SK-N-SH treated with all-trans-retinoic acid at 6 μM for 48 hours (cell line): ENCODE measurements at regions not wholly inside any gene's neighbourhood (a gene's known extent, or its start where the extent isn't known, plus 50 kb on each side); places are given as distances from the start of the nearest gene placed in this dataset.

Experiments used
- ATAC-seq: fragments of 200-7000 bp; cut with Tn5 transposase; 3 replicates; pipeline ENCODE4 v1.9.1; 2020; ENCODE audit warnings: mild to moderate bottlenecking, moderate library complexity
- ARNTL ChIP-seq: fragments of 450-650 bp; formaldehyde crosslinking; IDR thresholded peaks from 2 replicates; pipeline ENCODE4 v1.5.0; 2020; ENCODE audit warnings: low read depth, mild to moderate bottlenecking, moderate library complexity, borderline replicate concordance
- BACH2 ChIP-seq: fragments of 250-450 bp; sonication (Bioruptor Pico); IDR thresholded peaks from 2 replicates; pipeline ENCODE4 v1.9.0; 2021; ENCODE audit warnings: mild to moderate bottlenecking, borderline replicate concordance
- CREB5 ChIP-seq: fragments of 250-450 bp; sonication (Bioruptor Pico); IDR thresholded peaks from 2 replicates; pipeline ENCODE4 v1.5.1; 2020; ENCODE audit warnings: low read depth, mild to moderate bottlenecking, moderate library complexity
- CSDC2 ChIP-seq: fragments of 250-450 bp; sonication (Bioruptor Pico); IDR thresholded peaks from 2 replicates; pipeline ENCODE4 v1.5.0; 2020; ENCODE audit warnings: mild to moderate bottlenecking, moderate library complexity
- CSRNP3 ChIP-seq: fragments of 250-450 bp; sonication (Bioruptor Pico); IDR thresholded peaks from 2 replicates; pipeline ENCODE4 v1.5.1; 2021; ENCODE audit warnings: mild to moderate bottlenecking, moderate library complexity
- ESRRG ChIP-seq: fragments of 250-450 bp; sonication (Bioruptor Pico); IDR thresholded peaks from 2 replicates; pipeline ENCODE4 v1.6.1; 2021; ENCODE audit warnings: mild to moderate bottlenecking
- GLIS3 ChIP-seq: fragments of 250-450 bp; sonication (Bioruptor Pico); IDR thresholded peaks from 2 replicates; pipeline ENCODE4 v1.5.0; 2020; ENCODE audit warnings: mild to moderate bottlenecking, moderate library complexity
- ISL1 ChIP-seq: fragments of 250-450 bp; sonication (Bioruptor Pico); IDR thresholded peaks from 2 replicates; pipeline ENCODE4 v2.1.2; 2022; ENCODE audit warnings: mild to moderate bottlenecking, moderate library complexity
- OSR1 ChIP-seq: fragments of 250-450 bp; sonication (Bioruptor Pico); IDR thresholded peaks from 2 replicates; pipeline ENCODE4 v1.8.0; 2022; ENCODE audit warnings: moderate library complexity, mild to moderate bottlenecking, inconsistent platforms
- PATZ1 ChIP-seq: fragments of 250-450 bp; sonication (Bioruptor Pico); IDR thresholded peaks from 2 replicates; pipeline ENCODE4 v1.8.0; 2020; ENCODE audit warnings: mild to moderate bottlenecking, moderate library complexity, borderline replicate concordance
- POU6F1 ChIP-seq: fragments of 250-450 bp; sonication (Bioruptor Pico); IDR thresholded peaks from 2 replicates; pipeline ENCODE4 v1.8.0; 2021; ENCODE audit warnings: low read depth, mild to moderate bottlenecking, moderate library complexity, borderline replicate concordance
- PPARA ChIP-seq: fragments of 250-450 bp; sonication (Bioruptor Pico); IDR thresholded peaks from 2 replicates; pipeline ENCODE4 v1.5.0; 2020; ENCODE audit warnings: mild to moderate bottlenecking, borderline replicate concordance
- RARB ChIP-seq: fragments of 250-450 bp; sonication (Bioruptor Pico); IDR thresholded peaks from 2 replicates; pipeline ENCODE4 v1.8.0; 2021; ENCODE audit warnings: mild to moderate bottlenecking, moderate library complexity
- SNAI2 ChIP-seq: fragments of 250-450 bp; sonication (Bioruptor Pico); IDR thresholded peaks from 2 replicates; pipeline ENCODE4 v1.5.0; 2020; ENCODE audit warnings: mild to moderate bottlenecking, moderate library complexity
- TCF4 ChIP-seq: fragments of 250-450 bp; sonication (Bioruptor Pico); IDR thresholded peaks from 2 replicates; pipeline ENCODE4 v1.8.0; 2021; ENCODE audit warnings: mild to moderate bottlenecking, moderate library complexity, borderline replicate concordance
- TOX ChIP-seq: fragments of 250-450 bp; sonication (Bioruptor Pico); IDR thresholded peaks from 2 replicates; pipeline ENCODE4 v1.8.0; 2021; ENCODE audit warnings: mild to moderate bottlenecking, moderate library complexity, borderline replicate concordance
- TSHZ2 ChIP-seq: fragments of 250-450 bp; sonication (Bioruptor Pico); IDR thresholded peaks from 2 replicates; pipeline ENCODE4 v1.5.0; 2020; ENCODE audit warnings: mild to moderate bottlenecking, moderate library complexity
- ZC3H10 ChIP-seq: fragments of 250-450 bp; sonication (Bioruptor Pico); IDR thresholded peaks from 2 replicates; pipeline ENCODE4 v1.5.1; 2021; ENCODE audit warnings: mild to moderate bottlenecking, moderate library complexity
- ZFP30 ChIP-seq: fragments of 450-650 bp; formaldehyde crosslinking; IDR thresholded peaks from 2 replicates; pipeline ENCODE4 v1.5.0; 2022; ENCODE audit warnings: mild to moderate bottlenecking, moderate library complexity
- ZNF565 ChIP-seq: fragments of 450-650 bp; formaldehyde crosslinking; conservative IDR thresholded peaks from 2 replicates; pipeline ENCODE4 v1.5.0; 2020; ENCODE audit warnings: low read depth, mild to moderate bottlenecking, moderate library complexity
- ZNF70 ChIP-seq: fragments of 450-650 bp; formaldehyde crosslinking; IDR thresholded peaks from 2 replicates; pipeline ENCODE4 v1.5.0; 2020; ENCODE audit warnings: mild to moderate bottlenecking, moderate library complexity
- ZNF8 ChIP-seq: fragments of 450-650 bp; formaldehyde crosslinking; IDR thresholded peaks from 2 replicates; pipeline ENCODE4 v1.5.0; 2020; ENCODE audit warnings: mild to moderate bottlenecking, moderate library complexity

- no peak for TF ChIP-seq TOX
- no peak for TF ChIP-seq ZNF8
- no peak for TF ChIP-seq ZNF70
- TF ChIP-seq TCF4 = no peak
- TF ChIP-seq ZNF565 (CRISPR knock-in tag) = no peak
- TF ChIP-seq POU6F1 (CRISPR knock-in tag) = no peak
- TF ChIP-seq ARNTL (CRISPR knock-in tag) = no peak
- TF ChIP-seq CSRNP3 (CRISPR knock-in tag) = no peak
- no peak for TF ChIP-seq ZFP30 (CRISPR knock-in tag)
- TF ChIP-seq SNAI2 (CRISPR knock-in tag) = no peak
- no peak for TF ChIP-seq BACH2 (CRISPR knock-in tag)
- no peak for TF ChIP-seq CREB5
- TF ChIP-seq TSHZ2 (CRISPR knock-in tag) = no peak
- TF ChIP-seq CSDC2 (CRISPR knock-in tag) = no peak
- no peak for TF ChIP-seq PPARA (CRISPR knock-in tag)
- no peak for TF ChIP-seq GLIS3 (CRISPR knock-in tag)
- TF ChIP-seq PATZ1 (CRISPR knock-in tag) = no peak
- no peak for TF ChIP-seq ISL1 (CRISPR knock-in tag)
- no peak for TF ChIP-seq OSR1 (CRISPR knock-in tag)
- TF ChIP-seq, all 23 proteins: peak for 0
- no peak for ATAC-seq
These were observed 118.5 kb upstream of the CACNA1E start for GRCh38 chr1:181364801-181365200.

- TF ChIP-seq ZC3H10 (CRISPR knock-in tag) (no peak), ZNF70 (no peak), ZFP30 (CRISPR knock-in tag) (no peak), ISL1 (CRISPR knock-in tag) (no peak), ZNF565 (CRISPR knock-in tag) (no peak), SNAI2 (CRISPR knock-in tag) (no peak), PPARA (CRISPR knock-in tag) (no peak), TSHZ2 (CRISPR knock-in tag) (no peak), RARB (CRISPR knock-in tag) (no peak), ZNF8 (no peak), CSDC2 (CRISPR knock-in tag) (no peak), TCF4 (no peak), TOX (no peak), OSR1 (CRISPR knock-in tag) (no peak), POU6F1 (CRISPR knock-in tag) (no peak), ESRRG (CRISPR knock-in tag) (no peak), CREB5 (no peak), GLIS3 (CRISPR knock-in tag) (no peak)
- no peak for ATAC-seq
These were observed 116.4 kb upstream of the CACNA1E start for GRCh38 chr1:181366910-181367309.
